ENCODE measurements at regions not wholly inside any gene's neighbourhood (a gene's known extent, or its start where the extent isn't known, plus 50 kb on each side); places are given as distances from the start of the nearest gene placed in this dataset.

- H3K36me3 ChIP-seq (ENCODE audit: control insufficient read depth, low read length), result no peaks in the 10 kb centered on the region
- H3K27me3 ChIP-seq (ENCODE audit: control insufficient read depth, low read length), result no peaks in the 10 kb centered on the region
- H3K4me3 ChIP-seq (ENCODE audit: low read length), result no peak overlapping the region
- no peaks in the 10 kb centered on the region for H4K20me1 ChIP-seq (ENCODE audit: control insufficient read depth, insufficient read depth, low read depth, low read length)
- H3K9me3 ChIP-seq (ENCODE audit: control insufficient read depth, insufficient read depth, low read length), result no peaks in the 10 kb centered on the region
- no peak for TF ChIP-seq EZH2phosphoT487 (IDR thresholded peaks at IDR 0.05; ENCODE audit: borderline replicate concordance, low read length)
- TF ChIP-seq CTCF (IDR thresholded peaks at IDR 0.05; ENCODE audit: low read depth, low read length, poor library complexity, severe bottlenecking), result no peak
- H3K79me2 ChIP-seq (ENCODE audit: control insufficient read depth, low read length), result no peaks in the 10 kb centered on the region
- H3K27ac ChIP-seq (ENCODE audit: low read depth, low read length), result no peak overlapping the region
- H3K4me2 ChIP-seq (ENCODE audit: low read length), result no peak overlapping the region
- no peaks in the 10 kb centered on the region for H3K9me2 ChIP-seq (replicated peaks; ENCODE audit: control insufficient read depth, low read length)
- H3K4me1 ChIP-seq (ENCODE audit: control insufficient read depth, low read length), result no peaks in the 10 kb centered on the region
- no peaks in the 10 kb centered on the region for H3F3A ChIP-seq (ENCODE audit: control insufficient read depth, insufficient read depth)
These were observed 432.4 kb upstream of the AZI2 start for GRCh38 chr3:28781053-28781452.

- H3K9me2 ChIP-seq (replicated peaks; ENCODE audit: control insufficient read depth, low read length), result no peaks in the 10 kb centered on the region
- no peaks in the 10 kb centered on the region for H3F3A ChIP-seq (ENCODE audit: control insufficient read depth, insufficient read depth)
- H3K36me3 ChIP-seq (ENCODE audit: control insufficient read depth, low read length), result no peaks in the 10 kb centered on the region
- no peak overlapping the region for H3K4me2 ChIP-seq (ENCODE audit: low read length)
- no peaks in the 10 kb centered on the region for H4K20me1 ChIP-seq (ENCODE audit: control insufficient read depth, insufficient read depth, low read depth, low read length)
- no peak overlapping the region for H3K27ac ChIP-seq (ENCODE audit: low read depth, low read length)
- no peaks in the 10 kb centered on the region for H3K9me3 ChIP-seq (ENCODE audit: control insufficient read depth, insufficient read depth, low read length)
- no peaks in the 10 kb centered on the region for H3K79me2 ChIP-seq (ENCODE audit: control insufficient read depth, low read length)
- no peaks in the 10 kb centered on the region for H3K4me1 ChIP-seq (ENCODE audit: control insufficient read depth, low read length)
- TF ChIP-seq EZH2phosphoT487 (IDR thresholded peaks at IDR 0.05; ENCODE audit: borderline replicate concordance, low read length) (no peak), CTCF (IDR thresholded peaks at IDR 0.05; ENCODE audit: low read depth, low read length, poor library complexity, severe bottlenecking) (no peak)
- H3K27me3 ChIP-seq (ENCODE audit: control insufficient read depth, low read length), result no peaks in the 10 kb centered on the region
- H3K4me3 ChIP-seq (ENCODE audit: low read length), result no peak overlapping the region
These were observed 437.8 kb upstream of the AZI2 start for GRCh38 chr3:28786446-28786845.

GRCh38 chr3:28788571-28788970, 439.9 kb upstream of the AZI2 start:
- H3K4me1 ChIP-seq (ENCODE audit: control insufficient read depth, low read length), result no peaks in the 10 kb centered on the region
- H3K9me2 ChIP-seq (replicated peaks; ENCODE audit: control insufficient read depth, low read length), result no peaks in the 10 kb centered on the region
- no peaks in the 10 kb centered on the region for H3K79me2 ChIP-seq (ENCODE audit: control insufficient read depth, low read length)
- no peaks in the 10 kb centered on the region for H3K9me3 ChIP-seq (ENCODE audit: control insufficient read depth, insufficient read depth, low read length)
- H3K27ac ChIP-seq (ENCODE audit: low read depth, low read length), result no peak overlapping the region
- H3K36me3 ChIP-seq (ENCODE audit: control insufficient read depth, low read length), result no peaks in the 10 kb centered on the region
- no peaks in the 10 kb centered on the region for H3F3A ChIP-seq (ENCODE audit: control insufficient read depth, insufficient read depth)
- H3K4me2 ChIP-seq (ENCODE audit: low read length), result no peak overlapping the region
- no peaks in the 10 kb centered on the region for H4K20me1 ChIP-seq (ENCODE audit: control insufficient read depth, insufficient read depth, low read depth, low read length)
- no peak for TF ChIP-seq CTCF (IDR thresholded peaks at IDR 0.05; ENCODE audit: low read depth, low read length, poor library complexity, severe bottlenecking)
- no peak for TF ChIP-seq EZH2phosphoT487 (IDR thresholded peaks at IDR 0.05; ENCODE audit: borderline replicate concordance, low read length)
- no peaks in the 10 kb centered on the region for H3K27me3 ChIP-seq (ENCODE audit: control insufficient read depth, low read length)
- no peak overlapping the region for H3K4me3 ChIP-seq (ENCODE audit: low read length)

All from DOHH2 (cell line).